Astrocyte (in vitro differentiated cells and primary cell): ENCODE measurements at regions not wholly inside any gene's neighbourhood (a gene's known extent, or its start where the extent isn't known, plus 50 kb on each side); places are given as distances from the start of the nearest gene placed in this dataset.

ENCODE experiments used
- EZH2 ChIP-seq: IDR thresholded peaks from 2 replicates; pipeline ENCODE4 v1.6.1; 2012; ENCODE audit warnings: mild to moderate bottlenecking, low read length, inconsistent platforms; ENCODE audit not compliant: insufficient read depth
- TF ChIP-seq, protein P1 (sequence below): IDR thresholded peaks from 2 replicates; pipeline ENCODE4 v1.5.1; 2011; ENCODE audit warnings: low read depth, mild to moderate bottlenecking, inconsistent platforms, low read length, moderate library complexity; ENCODE audit not compliant: insufficient read depth

DNA sequence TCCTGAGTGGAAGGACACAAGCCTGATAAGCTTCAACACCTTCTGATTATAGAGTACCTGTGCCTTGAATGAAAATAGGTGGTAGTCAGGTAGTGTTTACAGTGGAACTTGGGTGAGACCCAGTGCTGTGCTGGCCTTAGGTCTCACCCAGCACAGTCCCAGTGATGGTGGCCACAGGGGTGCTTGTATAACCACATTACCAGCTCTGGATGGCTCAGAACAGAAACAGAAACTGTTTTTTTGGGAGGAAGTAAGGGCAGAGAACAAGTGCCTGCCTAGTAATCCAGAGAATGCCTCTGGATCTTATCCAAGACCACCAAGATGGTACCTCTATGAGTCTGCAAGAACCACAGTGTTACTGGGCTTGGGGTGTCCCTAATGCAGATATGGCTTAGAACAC, 171.5 kb upstream of the DIPK2B start:
- TF ChIP-seq, protein P1, sequence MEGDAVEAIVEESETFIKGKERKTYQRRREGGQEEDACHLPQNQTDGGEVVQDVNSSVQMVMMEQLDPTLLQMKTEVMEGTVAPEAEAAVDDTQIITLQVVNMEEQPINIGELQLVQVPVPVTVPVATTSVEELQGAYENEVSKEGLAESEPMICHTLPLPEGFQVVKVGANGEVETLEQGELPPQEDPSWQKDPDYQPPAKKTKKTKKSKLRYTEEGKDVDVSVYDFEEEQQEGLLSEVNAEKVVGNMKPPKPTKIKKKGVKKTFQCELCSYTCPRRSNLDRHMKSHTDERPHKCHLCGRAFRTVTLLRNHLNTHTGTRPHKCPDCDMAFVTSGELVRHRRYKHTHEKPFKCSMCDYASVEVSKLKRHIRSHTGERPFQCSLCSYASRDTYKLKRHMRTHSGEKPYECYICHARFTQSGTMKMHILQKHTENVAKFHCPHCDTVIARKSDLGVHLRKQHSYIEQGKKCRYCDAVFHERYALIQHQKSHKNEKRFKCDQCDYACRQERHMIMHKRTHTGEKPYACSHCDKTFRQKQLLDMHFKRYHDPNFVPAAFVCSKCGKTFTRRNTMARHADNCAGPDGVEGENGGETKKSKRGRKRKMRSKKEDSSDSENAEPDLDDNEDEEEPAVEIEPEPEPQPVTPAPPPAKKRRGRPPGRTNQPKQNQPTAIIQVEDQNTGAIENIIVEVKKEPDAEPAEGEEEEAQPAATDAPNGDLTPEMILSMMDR: no peak
- no peak for TF ChIP-seq EZH2
